C4-2B (cell line): ENCODE measurements at regions not wholly inside any gene's neighbourhood (a gene's known extent, or its start where the extent isn't known, plus 50 kb on each side); places are given as distances from the start of the nearest gene placed in this dataset.
"Not testable (repeated sequence)": the region's sequence is repeated elsewhere in the genome, so short reads cannot be mapped to it uniquely, and the experiment has no call there.

Experiments used
- H3K27ac ChIP-seq: fragments of 450-650 bp; 2 replicates; pipeline ENCODE4 v1.5.1; 2017
- ZFX ChIP-seq: fragments of 450-650 bp; IDR thresholded peaks from 2 replicates; pipeline ENCODE4 v1.6.1; 2017
- TF ChIP-seq, protein P1 (sequence below): fragments of 450-650 bp; conservative IDR thresholded peaks from 2 replicates; pipeline ENCODE4 v1.5.1; 2017; ENCODE audit warnings: mild to moderate bottlenecking

- no peak overlapping the region for H3K27ac ChIP-seq
- TF ChIP-seq, protein P1, sequence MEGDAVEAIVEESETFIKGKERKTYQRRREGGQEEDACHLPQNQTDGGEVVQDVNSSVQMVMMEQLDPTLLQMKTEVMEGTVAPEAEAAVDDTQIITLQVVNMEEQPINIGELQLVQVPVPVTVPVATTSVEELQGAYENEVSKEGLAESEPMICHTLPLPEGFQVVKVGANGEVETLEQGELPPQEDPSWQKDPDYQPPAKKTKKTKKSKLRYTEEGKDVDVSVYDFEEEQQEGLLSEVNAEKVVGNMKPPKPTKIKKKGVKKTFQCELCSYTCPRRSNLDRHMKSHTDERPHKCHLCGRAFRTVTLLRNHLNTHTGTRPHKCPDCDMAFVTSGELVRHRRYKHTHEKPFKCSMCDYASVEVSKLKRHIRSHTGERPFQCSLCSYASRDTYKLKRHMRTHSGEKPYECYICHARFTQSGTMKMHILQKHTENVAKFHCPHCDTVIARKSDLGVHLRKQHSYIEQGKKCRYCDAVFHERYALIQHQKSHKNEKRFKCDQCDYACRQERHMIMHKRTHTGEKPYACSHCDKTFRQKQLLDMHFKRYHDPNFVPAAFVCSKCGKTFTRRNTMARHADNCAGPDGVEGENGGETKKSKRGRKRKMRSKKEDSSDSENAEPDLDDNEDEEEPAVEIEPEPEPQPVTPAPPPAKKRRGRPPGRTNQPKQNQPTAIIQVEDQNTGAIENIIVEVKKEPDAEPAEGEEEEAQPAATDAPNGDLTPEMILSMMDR = no peak
- TF ChIP-seq ZFX = no peak
Observed at GRCh38 chr13:94795292-94795691, 82.9 kb upstream of the SOX21 start.

DNA sequence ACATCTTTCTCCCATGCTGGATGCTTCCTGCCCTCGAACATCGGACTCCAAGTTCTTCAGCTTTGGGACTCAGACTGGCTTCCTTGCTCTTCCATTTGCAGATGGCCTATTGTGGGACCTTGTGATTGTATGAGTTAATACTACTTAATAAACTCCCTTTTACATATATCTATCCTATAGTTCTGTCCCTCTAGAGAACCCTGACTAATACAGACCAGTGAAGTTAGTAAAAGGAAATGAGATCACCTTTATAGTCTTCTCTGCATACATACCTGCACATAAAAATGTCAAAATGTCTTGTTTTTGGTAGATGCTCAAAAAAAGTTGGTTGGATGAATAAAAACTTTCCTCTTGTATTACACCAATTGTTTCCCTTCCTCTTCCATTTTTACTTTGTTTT, 73.9 kb upstream of the SOX21 start:
- H3K27ac ChIP-seq = not testable (repeated sequence)

GRCh38 chr13:94784066-94784465, 71.7 kb upstream of the SOX21 start:
- H3K27ac ChIP-seq = no peak overlapping the region
- TF ChIP-seq, protein P1 = no peak
- no peak for TF ChIP-seq ZFX

- TF ChIP-seq ZFX = no peak
- TF ChIP-seq, protein P1 = no peak
- H3K27ac ChIP-seq = no peak overlapping the region
Observed at GRCh38 chr13:94783489-94783888, 71.1 kb upstream of the SOX21 start.

GRCh38 chr13:94780421-94780820, 68.1 kb upstream of the SOX21 start:
- TF ChIP-seq, protein P1 = no peak
- no peak for TF ChIP-seq ZFX
- no peak overlapping the region for H3K27ac ChIP-seq

GRCh38 chr13:94778986-94779385, 66.6 kb upstream of the SOX21 start:
- H3K27ac ChIP-seq = no peak overlapping the region
- no peak for TF ChIP-seq ZFX
- TF ChIP-seq, protein P1 = no peak

DNA sequence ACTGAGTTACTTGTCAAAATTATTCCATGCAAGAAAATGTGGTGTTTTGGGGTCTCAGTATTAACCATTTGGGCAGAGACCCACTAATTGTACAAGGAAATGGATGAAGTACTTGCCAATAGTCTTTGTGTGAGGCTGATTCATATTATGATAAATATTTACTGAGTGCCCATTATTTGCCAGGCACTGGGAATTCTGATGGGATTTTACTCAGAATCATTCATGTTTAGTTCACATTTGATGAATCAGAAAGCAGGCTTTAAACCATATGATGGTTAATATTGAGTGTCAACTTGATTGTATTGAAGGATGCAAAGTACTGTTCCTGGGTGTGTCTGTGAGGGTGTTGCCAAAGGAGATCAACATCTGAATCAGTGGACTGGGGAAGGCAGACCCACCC, 66.2 kb upstream of the SOX21 start:
- H3K27ac ChIP-seq = no peak overlapping the region
- TF ChIP-seq, protein P1 = no peak
- no peak for TF ChIP-seq ZFX

GRCh38 chr13:94776956-94777355, 64.6 kb upstream of the SOX21 start:
- TF ChIP-seq, protein P1 = no peak
- no peak for TF ChIP-seq ZFX
- H3K27ac ChIP-seq = no peak overlapping the region
